ENCODE measurements at regions not wholly inside any gene's neighbourhood (a gene's known extent, or its start where the extent isn't known, plus 50 kb on each side); places are given as distances from the start of the nearest gene placed in this dataset.

- no peaks in the 10 kb centered on the region for H3K79me2 ChIP-seq (ENCODE audit: control insufficient read depth, insufficient read depth, low read length)
- peak in 1 of 2 donors; percentile 63 for DNase-seq (ENCODE audit: low read depth in 2 of 2)
- no peaks in the 10 kb centered on the region for H3K27me3 ChIP-seq (ENCODE audit: control insufficient read depth, insufficient read depth, low read length)
- H3K4me2 ChIP-seq (ENCODE audit: extremely low read depth, insufficient read depth, low read length): no peak overlapping the region
- no peak overlapping the region for H3K27ac ChIP-seq (ENCODE audit: insufficient read depth, low read length)
- H3K4me3 ChIP-seq (replicated peaks in 1 of 4; ENCODE audit: control extremely low read depth in 1 of 4, insufficient read depth in 1 of 4, low read depth in 3 of 4, low read length in 4 of 4): no peak overlapping the region
- no peak for TF ChIP-seq CTCF (conservative IDR thresholded peaks at IDR 0.05 in 1 of 2, IDR thresholded peaks at IDR 0.05 in 1 of 2; ENCODE audit: low read depth in 1 of 2, low read length in 2 of 2)
- TF ChIP-seq EZH2 (IDR thresholded peaks at IDR 0.05; ENCODE audit: low read length, missing control alignments): no peak
- H3K9ac ChIP-seq (ENCODE audit: insufficient read depth, low read length): no peak overlapping the region
- no peaks in the 10 kb centered on the region for H4K20me1 ChIP-seq (ENCODE audit: control insufficient read depth, extremely low read depth, insufficient read depth, low read length)
- H3K9me3 ChIP-seq (ENCODE audit: control insufficient read depth, insufficient read depth, low read depth, low read length): no peaks in the 10 kb centered on the region
- no peaks in the 10 kb centered on the region for H3K36me3 ChIP-seq (ENCODE audit: control insufficient read depth, insufficient read depth, low read length)
- no peak overlapping the region for H2AFZ ChIP-seq (ENCODE audit: low read length)
- no peaks in the 10 kb centered on the region for H3K4me1 ChIP-seq (ENCODE audit: control insufficient read depth, extremely low read depth, insufficient read depth, low read length)
Measured at GRCh38 chr2:223486751-223487150, 115.4 kb downstream of the SCG2 start.

- no peaks in the 10 kb centered on the region for H4K20me1 ChIP-seq (ENCODE audit: control insufficient read depth, extremely low read depth, insufficient read depth, low read length)
- H3K9me3 ChIP-seq (ENCODE audit: control insufficient read depth, insufficient read depth, low read depth, low read length): no peaks in the 10 kb centered on the region
- no peak overlapping the region for H3K4me2 ChIP-seq (ENCODE audit: extremely low read depth, insufficient read depth, low read length)
- TF ChIP-seq EZH2 (IDR thresholded peaks at IDR 0.05; ENCODE audit: low read length, missing control alignments) (no peak), CTCF (conservative IDR thresholded peaks at IDR 0.05 in 1 of 2, IDR thresholded peaks at IDR 0.05 in 1 of 2; ENCODE audit: low read depth in 1 of 2, low read length in 2 of 2) (no peak)
- no peak overlapping the region for H3K27ac ChIP-seq (ENCODE audit: insufficient read depth, low read length)
- no peak overlapping the region for H3K9ac ChIP-seq (ENCODE audit: insufficient read depth, low read length)
- no peak overlapping the region for H2AFZ ChIP-seq (ENCODE audit: low read length)
- no peaks in the 10 kb centered on the region for H3K36me3 ChIP-seq (ENCODE audit: control insufficient read depth, insufficient read depth, low read length)
- DNase-seq (ENCODE audit: low read depth in 2 of 2): peak in 1 of 2 donors; percentile 44
- no peaks in the 10 kb centered on the region for H3K4me1 ChIP-seq (ENCODE audit: control insufficient read depth, extremely low read depth, insufficient read depth, low read length)
- H3K27me3 ChIP-seq (ENCODE audit: control insufficient read depth, insufficient read depth, low read length): no peaks in the 10 kb centered on the region
- H3K79me2 ChIP-seq (ENCODE audit: control insufficient read depth, insufficient read depth, low read length): no peaks in the 10 kb centered on the region
- no peak overlapping the region for H3K4me3 ChIP-seq (replicated peaks in 1 of 4; ENCODE audit: control extremely low read depth in 1 of 4, insufficient read depth in 1 of 4, low read depth in 3 of 4, low read length in 4 of 4)
Measured at GRCh38 chr2:223487214-223487846, 114.8 kb downstream of the SCG2 start.

GRCh38 chr2:223488814-223489213 lies 113.3 kb downstream of the SCG2 start:
- no peaks in the 10 kb centered on the region for H3K79me2 ChIP-seq (ENCODE audit: control insufficient read depth, insufficient read depth, low read length)
- H3K9ac ChIP-seq (ENCODE audit: insufficient read depth, low read length): no peak overlapping the region
- no peaks in the 10 kb centered on the region for H3K4me1 ChIP-seq (ENCODE audit: control insufficient read depth, extremely low read depth, insufficient read depth, low read length)
- no peak overlapping the region for H3K4me2 ChIP-seq (ENCODE audit: extremely low read depth, insufficient read depth, low read length)
- H3K9me3 ChIP-seq (ENCODE audit: control insufficient read depth, insufficient read depth, low read depth, low read length): no peaks in the 10 kb centered on the region
- no peak overlapping the region for H3K27ac ChIP-seq (ENCODE audit: insufficient read depth, low read length)
- DNase-seq (ENCODE audit: low read depth in 2 of 2): peak; percentile 47 to 91
- H3K4me3 ChIP-seq (replicated peaks in 1 of 4; ENCODE audit: control extremely low read depth in 1 of 4, insufficient read depth in 1 of 4, low read depth in 3 of 4, low read length in 4 of 4): no peak overlapping the region
- no peaks in the 10 kb centered on the region for H4K20me1 ChIP-seq (ENCODE audit: control insufficient read depth, extremely low read depth, insufficient read depth, low read length)
- H2AFZ ChIP-seq (ENCODE audit: low read length): no peak overlapping the region
- H3K36me3 ChIP-seq (ENCODE audit: control insufficient read depth, insufficient read depth, low read length): no peaks in the 10 kb centered on the region
- TF ChIP-seq EZH2 (IDR thresholded peaks at IDR 0.05; ENCODE audit: low read length, missing control alignments) (no peak), CTCF (conservative IDR thresholded peaks at IDR 0.05 in 1 of 2, IDR thresholded peaks at IDR 0.05 in 1 of 2; ENCODE audit: low read depth in 1 of 2, low read length in 2 of 2) (no peak)
- no peaks in the 10 kb centered on the region for H3K27me3 ChIP-seq (ENCODE audit: control insufficient read depth, insufficient read depth, low read length)

Data from fibroblast of lung (primary cell).